Esophagus squamous epithelium (tissue), 5 donors: ENCODE measurements at regions not wholly inside any gene's neighbourhood (a gene's known extent, or its start where the extent isn't known, plus 50 kb on each side); places are given as distances from the start of the nearest gene placed in this dataset.

Experiments used
- DNase-seq: peaks from one replicate; lab custom pipeline; 2025; lab: John Stamatoyannopoulos, UW
- H3K27ac ChIP-seq, 4 donors: fragments of 200-600 bp; sonication (generic); one replicate each; pipeline ENCODE4 v1.5.1; 2016 to 2019; ENCODE audit warnings: mild to moderate bottlenecking in 1 of 4
- H3K27me3 ChIP-seq, 4 donors: fragments of 200-600 bp; sonication (generic); 1 replicate in 3 of 4; 2 replicates in 1 of 4; pipeline versions ENCODE4 v1.5.1 to v1.6.0; 2017 to 2021; ENCODE audit warnings: antibody characterized with exemption in 1 of 4
- H3K36me3 ChIP-seq, 3 donors: fragments of 200-600 bp; sonication (generic); one replicate each; pipeline ENCODE4 v1.5.1; 2016 to 2019
- H3K4me1 ChIP-seq, 3 donors: fragments of 200-600 bp; sonication (generic); one replicate each; pipeline ENCODE4 v1.5.1; 2017 to 2019
- H3K4me3 ChIP-seq, 4 donors: fragments of 200-600 bp; sonication (generic); 1 replicate in 3 of 4; 2 replicates in 1 of 4; pipeline ENCODE4 v1.5.1; 2016 to 2019; ENCODE audit warnings: mild to moderate bottlenecking in 2 of 4, moderate library complexity in 1 of 4
- H3K9me3 ChIP-seq, 3 donors: fragments of 200-600 bp; sonication (generic); one replicate each; pipeline ENCODE4 v1.5.1; 2016 to 2019
- POLR2A ChIP-seq, 4 donors: fragments of 450-650 bp; IDR thresholded peaks; one replicate each; pipeline ENCODE4 v1.6.1; 2017; ENCODE audit warnings: antibody characterized with exemption in 4 of 4, mild to moderate bottlenecking in 4 of 4, moderate library complexity in 3 of 4
- WGBS, 2 donors: methylation state at CpG; one replicate each; pipeline ENCODE4 v1.1.5; 2018; 5-methylcytosine and 5-hydroxymethylcytosine counted together
- intact Hi-C: fragments of 100-400 bp; cut with DNase I; formaldehyde crosslinking; loops from one replicate; pipeline ENCODE4 v1.15.0; 2022
- TF ChIP-seq, protein P1 (sequence below), 6 experiments: fragments of 450-650 bp in 4 of 6; fragments of 200-600 bp in 2 of 6; sonication (generic) in 2 of 6; IDR thresholded peaks; one replicate each; pipeline ENCODE4 v1.5.1; 2016 to 2019; ENCODE audit warnings: antibody characterized with exemption in 6 of 6, mild to moderate bottlenecking in 4 of 6, moderate library complexity in 4 of 6
- donor health status: DM: yes; HTN: yes; CAD: no.

DNA sequence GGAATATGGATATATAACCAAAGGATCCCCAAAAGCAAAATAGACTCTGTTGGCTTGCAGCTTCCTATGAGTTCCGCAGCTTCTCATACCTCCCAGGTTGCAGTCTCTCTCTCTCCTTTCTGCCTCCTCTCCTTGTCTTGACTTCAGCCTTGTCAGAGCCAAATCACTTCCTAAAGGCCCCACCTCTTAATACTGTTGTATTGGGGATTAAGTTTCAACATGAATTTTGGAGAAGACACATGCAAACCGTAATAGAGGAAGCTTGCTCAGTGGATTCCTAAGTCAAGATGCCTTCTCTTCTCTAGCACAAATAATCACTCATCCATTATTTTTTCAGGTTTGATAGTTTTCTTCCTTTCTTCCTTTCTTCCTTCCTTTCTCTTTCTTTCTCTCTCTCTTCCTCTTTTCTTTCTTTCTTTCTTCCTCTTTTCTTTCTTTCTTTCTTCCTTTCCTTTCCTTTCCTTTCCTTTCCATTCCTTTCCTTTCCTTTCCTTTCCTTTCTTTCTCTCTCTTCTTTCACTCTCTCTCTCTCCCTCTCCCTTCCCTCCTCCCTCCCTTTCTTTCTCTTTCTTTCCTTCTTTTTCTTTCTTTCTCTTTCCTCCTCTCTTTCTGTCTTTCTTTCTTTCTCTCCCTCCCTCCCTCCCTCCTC, 411.3 kb upstream of the TPM1 start:
- Histone ChIP-seq H3K27ac (no peak overlapping the region), H3K4me3 (no peak overlapping the region), H3K9me3 (no peaks in the 10 kb centered on the region), H3K4me1 (no peaks in the 10 kb centered on the region), H3K27me3 (peaks cover 0 to 6% (median 0%) of the 10 kb centered on the region in 4 donors), H3K36me3 (no peaks in the 10 kb centered on the region)
- no peak for TF ChIP-seq POLR2A (IDR thresholded peaks at IDR 0.05)
- TF ChIP-seq, protein P1, sequence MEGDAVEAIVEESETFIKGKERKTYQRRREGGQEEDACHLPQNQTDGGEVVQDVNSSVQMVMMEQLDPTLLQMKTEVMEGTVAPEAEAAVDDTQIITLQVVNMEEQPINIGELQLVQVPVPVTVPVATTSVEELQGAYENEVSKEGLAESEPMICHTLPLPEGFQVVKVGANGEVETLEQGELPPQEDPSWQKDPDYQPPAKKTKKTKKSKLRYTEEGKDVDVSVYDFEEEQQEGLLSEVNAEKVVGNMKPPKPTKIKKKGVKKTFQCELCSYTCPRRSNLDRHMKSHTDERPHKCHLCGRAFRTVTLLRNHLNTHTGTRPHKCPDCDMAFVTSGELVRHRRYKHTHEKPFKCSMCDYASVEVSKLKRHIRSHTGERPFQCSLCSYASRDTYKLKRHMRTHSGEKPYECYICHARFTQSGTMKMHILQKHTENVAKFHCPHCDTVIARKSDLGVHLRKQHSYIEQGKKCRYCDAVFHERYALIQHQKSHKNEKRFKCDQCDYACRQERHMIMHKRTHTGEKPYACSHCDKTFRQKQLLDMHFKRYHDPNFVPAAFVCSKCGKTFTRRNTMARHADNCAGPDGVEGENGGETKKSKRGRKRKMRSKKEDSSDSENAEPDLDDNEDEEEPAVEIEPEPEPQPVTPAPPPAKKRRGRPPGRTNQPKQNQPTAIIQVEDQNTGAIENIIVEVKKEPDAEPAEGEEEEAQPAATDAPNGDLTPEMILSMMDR (IDR thresholded peaks at IDR 0.05): no peak
- WGBS, 2 donors: 56 to 62% methylated on average over 2 of the region's 2 CpGs
- intact Hi-C loops: no loop called here
- no peak for DNase-seq

DNA sequence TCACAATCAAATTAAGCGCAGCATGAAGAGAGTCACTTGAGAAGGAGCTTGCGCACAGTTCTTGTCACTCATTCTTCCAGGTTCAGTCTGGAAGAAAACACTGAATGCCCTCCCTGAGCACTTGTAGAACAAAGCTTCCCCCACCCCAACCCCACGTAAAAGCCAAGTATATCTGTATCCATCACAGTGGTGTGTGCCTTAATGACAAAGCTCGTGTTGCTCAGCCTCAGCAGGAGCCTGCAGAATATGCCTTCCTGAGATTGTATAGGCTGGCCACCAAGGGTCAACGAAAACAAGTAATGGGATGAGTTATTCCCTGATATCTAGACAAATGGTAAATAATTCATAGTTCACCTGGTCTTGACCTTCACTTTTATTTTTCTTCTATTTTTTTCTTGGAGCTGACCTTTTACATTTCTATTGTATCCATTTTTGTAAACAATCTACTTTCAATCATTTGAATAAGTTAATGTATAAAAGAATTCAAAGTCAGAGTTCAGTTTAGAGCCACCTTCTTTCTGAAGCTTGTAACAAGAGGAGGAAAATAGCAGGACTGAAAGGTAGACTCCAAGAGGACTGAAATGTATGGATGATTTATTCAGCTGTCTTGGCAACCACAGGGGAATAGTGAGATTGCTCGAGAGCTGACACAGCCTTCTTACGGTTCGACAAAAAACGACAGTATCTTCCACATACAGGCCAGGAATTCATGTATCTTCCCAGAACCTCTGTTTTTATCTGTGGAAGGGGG, 405.5 kb upstream of the TPM1 start:
- intact Hi-C loops: no loop called here

DNA sequence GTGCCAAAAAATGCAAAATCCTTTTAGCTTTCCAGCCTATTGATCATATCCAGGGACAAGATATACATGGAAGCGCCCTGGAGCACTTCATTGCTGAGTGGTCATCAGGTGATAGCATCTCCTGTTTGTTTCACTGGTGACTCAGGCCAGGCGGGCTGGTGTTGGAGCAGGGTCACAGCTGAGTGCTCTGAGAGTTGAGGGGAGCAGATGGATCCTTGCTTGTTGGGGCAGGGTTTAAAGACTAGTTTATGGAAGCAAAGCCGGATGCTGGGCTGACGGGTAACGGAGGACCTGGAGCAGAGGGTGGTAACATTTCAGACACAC, 405.0 kb upstream of the TPM1 start:
- 69 to 83% methylated on average over 3 to 5 of the region's 5 CpGs for WGBS, 2 donors
- Histone ChIP-seq H3K27me3 (no peaks in the 10 kb centered on the region), H3K4me1 (no peaks in the 10 kb centered on the region), H3K27ac (no peak overlapping the region), H3K4me3 (no peak overlapping the region), H3K36me3 (no peaks in the 10 kb centered on the region), H3K9me3 (no peaks in the 10 kb centered on the region)
- no peak for TF ChIP-seq POLR2A (IDR thresholded peaks at IDR 0.05)
- TF ChIP-seq, protein P1 (IDR thresholded peaks at IDR 0.05): no peak
- DNase-seq: no peak
- intact Hi-C loops: no loop called here

More for the DNA sequence above, 405.5 kb upstream of the TPM1 start:
- peaks cover 0 to under 1% (median 0%) of the 10 kb centered on the region in 4 donors for H3K27me3 ChIP-seq
- H3K36me3 ChIP-seq: no peaks in the 10 kb centered on the region
- H3K27ac ChIP-seq: no peak overlapping the region
- no peaks in the 10 kb centered on the region for H3K4me1 ChIP-seq
- no peak overlapping the region for H3K4me3 ChIP-seq
- H3K9me3 ChIP-seq: no peaks in the 10 kb centered on the region
- 77 to 85% methylated on average over 8 of the region's 9 CpGs for WGBS, 2 donors
- no peak for TF ChIP-seq POLR2A (IDR thresholded peaks at IDR 0.05)
- TF ChIP-seq, protein P1 (IDR thresholded peaks at IDR 0.05): no peak
- no peak for DNase-seq

DNA sequence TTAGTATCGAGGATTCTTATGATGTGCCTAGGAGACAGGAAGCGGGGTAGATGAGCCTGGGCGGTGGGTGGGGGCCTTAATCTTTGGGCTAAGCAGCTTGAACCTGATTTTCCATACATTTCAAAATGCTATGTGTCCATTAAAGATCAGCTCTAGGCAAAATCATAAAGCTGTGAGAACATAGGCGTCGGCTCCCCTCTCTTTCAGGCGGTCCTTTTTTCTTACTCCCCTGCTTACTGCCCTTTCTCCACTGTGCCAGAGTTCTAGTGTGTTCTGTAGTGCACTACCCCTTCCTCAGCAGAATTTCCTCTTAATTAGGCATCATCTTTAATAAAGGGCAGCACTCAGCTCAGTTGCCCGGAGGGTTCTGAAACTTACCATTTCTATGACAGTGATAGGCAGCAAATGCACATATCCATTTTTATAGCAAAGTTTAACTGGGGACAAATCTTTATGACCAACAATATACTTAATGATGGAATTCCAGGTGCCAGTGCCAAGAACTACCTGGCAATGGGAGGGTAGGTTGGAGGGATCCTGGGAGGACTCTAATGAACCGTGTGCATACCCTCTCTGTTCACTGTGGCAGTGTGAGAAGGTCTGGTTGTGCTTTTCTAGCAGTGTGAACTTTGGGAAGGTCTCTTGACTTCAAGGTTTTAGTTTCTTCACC, 404.5 kb upstream of the TPM1 start:
- H3K36me3 ChIP-seq: no peaks in the 10 kb centered on the region
- WGBS, 2 donors: 87 to 91% methylated on average over 8 of the region's 8 CpGs
- TF ChIP-seq POLR2A (IDR thresholded peaks at IDR 0.05): no peak
- TF ChIP-seq, protein P1 (IDR thresholded peaks at IDR 0.05): no peak
- H3K4me3 ChIP-seq: no peak overlapping the region
- no peaks in the 10 kb centered on the region for H3K4me1 ChIP-seq
- intact Hi-C loops: no loop called here
- H3K9me3 ChIP-seq: no peaks in the 10 kb centered on the region
- H3K27me3 ChIP-seq: no peaks in the 10 kb centered on the region
- H3K27ac ChIP-seq: no peak overlapping the region
- no peak for DNase-seq

DNA sequence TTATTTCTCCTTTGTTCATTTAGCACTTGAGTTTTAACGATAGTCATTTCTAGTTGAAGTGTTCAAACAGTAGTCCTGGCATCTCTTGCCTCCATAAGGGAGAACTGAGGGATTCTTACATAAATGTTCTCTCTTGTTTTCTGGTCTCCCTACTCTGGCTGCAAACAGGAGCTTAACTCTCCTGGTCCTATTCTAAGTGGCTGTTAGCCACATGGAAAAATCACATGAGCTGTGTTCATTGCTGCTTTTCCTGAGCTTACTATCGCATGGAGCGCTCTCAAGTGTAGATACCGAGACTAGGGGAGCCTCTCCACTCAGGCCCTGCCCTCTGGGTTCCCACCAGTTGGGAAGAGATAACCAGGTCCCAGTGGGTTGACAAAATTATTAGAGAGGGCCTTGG, 403.1 kb upstream of the TPM1 start:
- Histone ChIP-seq H3K36me3 (no peaks in the 10 kb centered on the region), H3K27me3 (no peaks in the 10 kb centered on the region), H3K4me3 (no peak overlapping the region), H3K4me1 (peaks cover 0 to 6% (median 0%) of the 10 kb centered on the region in 3 donors), H3K9me3 (no peaks in the 10 kb centered on the region), H3K27ac (no peak overlapping the region)
- DNase-seq: no peak
- intact Hi-C loops: no loop called here
- WGBS, 2 donors: 88 to 96% methylated on average over 3 to 4 of the region's 4 CpGs
- no peak for TF ChIP-seq POLR2A (IDR thresholded peaks at IDR 0.05)
